KMS-11 (cell line): ENCODE measurements at regions not wholly inside any gene's neighbourhood (a gene's known extent, or its start where the extent isn't known, plus 50 kb on each side); places are given as distances from the start of the nearest gene placed in this dataset.

Experiments
- H2AFZ ChIP-seq: fragments of 200-600 bp; sonication (generic); 2 replicates; pipeline ENCODE4 v1.6.1; 2016; ENCODE audit warnings: antibody characterized with exemption, mixed run types, low read depth
- H3K27ac ChIP-seq: fragments of 200-600 bp; sonication (generic); 2 replicates; pipeline ENCODE4 v1.6.1; 2016; ENCODE audit warnings: mild to moderate bottlenecking, mixed run types
- H3K27me3 ChIP-seq: fragments of 200-600 bp; sonication (generic); 2 replicates; pipeline ENCODE4 v1.6.1; 2017; ENCODE audit warnings: mild to moderate bottlenecking, low read depth, mixed run types, moderate library complexity; ENCODE audit not compliant: insufficient read depth
- H3K36me3 ChIP-seq: fragments of 200-600 bp; sonication (generic); 2 replicates; pipeline ENCODE4 v1.6.1; 2017; ENCODE audit warnings: mild to moderate bottlenecking, mixed run types; ENCODE audit not compliant: insufficient read depth
- H3K4me1 ChIP-seq: fragments of 200-600 bp; sonication (generic); 2 replicates; pipeline ENCODE4 v1.6.1; 2016; ENCODE audit warnings: mild to moderate bottlenecking, low read depth, mixed run types; ENCODE audit not compliant: poor library complexity, severe bottlenecking
- H3K4me2 ChIP-seq: fragments of 200-600 bp; sonication (generic); 2 replicates; pipeline ENCODE4 v1.7.0; 2016; ENCODE audit warnings: mild to moderate bottlenecking, mixed run types
- H3K4me3 ChIP-seq: fragments of 200-600 bp; sonication (generic); IDR thresholded peaks from 2 replicates; pipeline ENCODE4 v1.6.1; 2017; ENCODE audit warnings: low read depth, low read length, mixed read lengths; ENCODE audit not compliant: insufficient read depth
- H3K79me2 ChIP-seq: fragments of 200-600 bp; sonication (generic); 2 replicates; pipeline ENCODE4 v1.6.1; 2016; ENCODE audit warnings: low read depth, mixed run types; ENCODE audit not compliant: insufficient read depth
- H3K9ac ChIP-seq: fragments of 200-600 bp; sonication (generic); 2 replicates; pipeline ENCODE4 v1.6.1; 2016; ENCODE audit warnings: mild to moderate bottlenecking, mixed run types
- H4K20me1 ChIP-seq: fragments of 200-600 bp; sonication (generic); 2 replicates; pipeline ENCODE4 v1.6.1; 2016; ENCODE audit warnings: mild to moderate bottlenecking, mixed run types; ENCODE audit not compliant: insufficient read depth
- TF ChIP-seq, protein P1 (sequence below): fragments of 200-600 bp; sonication (generic); conservative IDR thresholded peaks from 2 replicates; pipeline ENCODE4 v1.6.1; 2017; ENCODE audit warnings: low read depth, mild to moderate bottlenecking, antibody characterized with exemption, low read length, moderate library complexity, mixed read lengths

GRCh38 chr13:84959818-84960217, 839.4 kb downstream of the SLITRK6 start:
- H3K4me2 ChIP-seq = no peak overlapping the region
- H3K4me3 ChIP-seq = no peak overlapping the region
- no peaks in the 10 kb centered on the region for H3K27me3 ChIP-seq
- H3K79me2 ChIP-seq = no peaks in the 10 kb centered on the region
- H3K27ac ChIP-seq = no peak overlapping the region
- H3K9ac ChIP-seq = no peak overlapping the region
- no peaks in the 10 kb centered on the region for H3K4me1 ChIP-seq
- TF ChIP-seq, protein P1, sequence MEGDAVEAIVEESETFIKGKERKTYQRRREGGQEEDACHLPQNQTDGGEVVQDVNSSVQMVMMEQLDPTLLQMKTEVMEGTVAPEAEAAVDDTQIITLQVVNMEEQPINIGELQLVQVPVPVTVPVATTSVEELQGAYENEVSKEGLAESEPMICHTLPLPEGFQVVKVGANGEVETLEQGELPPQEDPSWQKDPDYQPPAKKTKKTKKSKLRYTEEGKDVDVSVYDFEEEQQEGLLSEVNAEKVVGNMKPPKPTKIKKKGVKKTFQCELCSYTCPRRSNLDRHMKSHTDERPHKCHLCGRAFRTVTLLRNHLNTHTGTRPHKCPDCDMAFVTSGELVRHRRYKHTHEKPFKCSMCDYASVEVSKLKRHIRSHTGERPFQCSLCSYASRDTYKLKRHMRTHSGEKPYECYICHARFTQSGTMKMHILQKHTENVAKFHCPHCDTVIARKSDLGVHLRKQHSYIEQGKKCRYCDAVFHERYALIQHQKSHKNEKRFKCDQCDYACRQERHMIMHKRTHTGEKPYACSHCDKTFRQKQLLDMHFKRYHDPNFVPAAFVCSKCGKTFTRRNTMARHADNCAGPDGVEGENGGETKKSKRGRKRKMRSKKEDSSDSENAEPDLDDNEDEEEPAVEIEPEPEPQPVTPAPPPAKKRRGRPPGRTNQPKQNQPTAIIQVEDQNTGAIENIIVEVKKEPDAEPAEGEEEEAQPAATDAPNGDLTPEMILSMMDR = no peak
- no peaks in the 10 kb centered on the region for H4K20me1 ChIP-seq
- H3K36me3 ChIP-seq = no peaks in the 10 kb centered on the region
- no peak overlapping the region for H2AFZ ChIP-seq

GRCh38 chr13:84954636-84955035, 844.6 kb downstream of the SLITRK6 start:
- TF ChIP-seq, protein P1 = no peak
- no peak overlapping the region for H2AFZ ChIP-seq
- no peaks in the 10 kb centered on the region for H4K20me1 ChIP-seq
- no peak overlapping the region for H3K4me3 ChIP-seq
- no peaks in the 10 kb centered on the region for H3K79me2 ChIP-seq
- no peak overlapping the region for H3K4me2 ChIP-seq
- H3K36me3 ChIP-seq = no peaks in the 10 kb centered on the region
- no peaks in the 10 kb centered on the region for H3K27me3 ChIP-seq
- no peak overlapping the region for H3K9ac ChIP-seq
- H3K4me1 ChIP-seq = no peaks in the 10 kb centered on the region
- H3K27ac ChIP-seq = no peak overlapping the region

DNA sequence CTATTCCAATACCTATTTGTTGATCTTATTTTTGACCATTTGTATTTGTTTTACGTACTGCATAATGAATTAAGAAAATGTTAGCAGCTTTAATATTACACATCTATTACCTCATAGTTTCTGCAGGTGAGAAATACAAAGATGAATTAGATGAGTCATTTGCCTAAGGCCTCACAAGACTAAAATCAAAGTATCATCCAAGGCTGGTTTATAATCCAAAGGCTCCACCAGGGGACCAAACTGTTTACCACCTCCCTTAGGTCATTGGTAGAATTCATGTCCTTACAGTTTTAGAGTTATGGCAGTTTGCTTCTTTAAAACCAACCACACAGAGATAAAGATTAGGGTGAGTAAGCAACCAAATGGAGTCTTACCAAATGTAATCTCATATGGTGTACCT, 848.1 kb downstream of the SLITRK6 start:
- Histone ChIP-seq H3K27me3 (no peaks in the 10 kb centered on the region), H3K4me3 (no peak overlapping the region), H3K27ac (no peak overlapping the region), H3K36me3 (no peaks in the 10 kb centered on the region), H3K9ac (no peak overlapping the region), H3K4me2 (no peak overlapping the region), H3K4me1 (no peaks in the 10 kb centered on the region), H2AFZ (no peak overlapping the region), H4K20me1 (no peaks in the 10 kb centered on the region), H3K79me2 (no peaks in the 10 kb centered on the region)
- TF ChIP-seq, protein P1 = no peak

DNA sequence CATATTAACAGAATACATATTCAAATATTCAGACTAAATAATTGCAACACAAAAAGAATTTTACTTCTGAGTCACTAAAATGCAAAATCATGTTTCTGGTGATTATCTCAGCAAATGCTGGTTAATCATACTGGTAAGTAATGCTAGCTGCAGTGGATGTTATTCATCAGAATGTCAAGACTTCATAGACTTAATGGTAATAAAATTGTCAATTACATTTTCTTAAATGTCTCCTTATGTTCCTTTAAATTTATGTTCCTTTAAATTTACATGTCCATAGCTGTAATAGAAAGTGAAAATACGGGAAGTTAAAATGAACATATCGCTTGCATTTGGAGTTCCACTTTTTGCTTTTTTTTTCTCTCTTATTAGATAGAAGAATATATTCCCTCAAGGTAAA, 853.0 kb downstream of the SLITRK6 start:
- TF ChIP-seq, protein P1 = no peak
- Histone ChIP-seq H3K9ac (no peak overlapping the region), H3K79me2 (no peaks in the 10 kb centered on the region), H3K36me3 (no peaks in the 10 kb centered on the region), H3K4me2 (no peak overlapping the region), H3K27me3 (no peaks in the 10 kb centered on the region), H3K4me1 (no peaks in the 10 kb centered on the region), H3K27ac (no peak overlapping the region), H2AFZ (no peak overlapping the region), H3K4me3 (no peak overlapping the region), H4K20me1 (no peaks in the 10 kb centered on the region)
